T-cell (primary cell): ENCODE measurements at regions not wholly inside any gene's neighbourhood (a gene's known extent, or its start where the extent isn't known, plus 50 kb on each side); places are given as distances from the start of the nearest gene placed in this dataset.

Experiments
- ATAC-seq, 4 experiments: fragments of 200-7000 bp in 3 of 4; fragments of 150-1000 bp in 1 of 4; cut with Tn5 transposase; replicated peaks in 1 of 4; 1 replicate in 3 of 4; 2 replicates in 1 of 4; pipeline ENCODE4 v1.10.0; 2021; ENCODE audit warnings: moderate library complexity in 3 of 4, mild to moderate bottlenecking in 2 of 4, moderate number of reproducible peaks in 1 of 4
- CTCF ChIA-PET, 2 donors: fragments of 300-600 bp; sonication (Branson Sonifier 250); formaldehyde crosslinking; loops; one replicate each; lab custom pipeline; 2022; ENCODE audit warnings: antibody characterized with exemption in 2 of 2; lab: Charles Lee
- POLR2A ChIA-PET, 2 donors: fragments of 300-600 bp; sonication (Branson Sonifier 250); formaldehyde crosslinking; loops; one replicate each; lab custom pipeline; 2022; ENCODE audit warnings: antibody characterized with exemption in 2 of 2; lab: Charles Lee
- DNase-seq, 35 experiments: peaks; one replicate each; pipeline versions ENCODE4 v3.0.0 to v3.0.0-alpha.2; 2013 to 2023
- H3K27ac ChIP-seq: one replicate; pipeline ENCODE4 v1.5.1; 2013; ENCODE audit warnings: low read length
- H3K27me3 ChIP-seq, 2 experiments: replicated peaks in 1 of 2; 1 replicate in 1 of 2; 2 replicates in 1 of 2; pipeline versions ENCODE4 v1.6.1 to v1.7.0; 2013; ENCODE audit warnings: low read length in 1 of 2, mixed read lengths in 1 of 2; ENCODE audit not compliant: control insufficient read depth in 2 of 2, insufficient read depth in 2 of 2; ENCODE audit errors: extremely low read depth in 1 of 2
- H3K36me3 ChIP-seq, 2 donors: 1 replicate in 1 of 2; 2 replicates in 1 of 2; pipeline versions ENCODE4 v1.6.1 to v1.7.0; 2013; ENCODE audit warnings: low read length in 1 of 2; ENCODE audit not compliant: control insufficient read depth in 2 of 2, insufficient read depth in 1 of 2; ENCODE audit errors: extremely low read depth in 1 of 2
- H3K4me1 ChIP-seq, 2 experiments: 1 replicate in 1 of 2; 2 replicates in 1 of 2; pipeline versions ENCODE4 v1.6.1 to v1.7.0; 2013; ENCODE audit warnings: low read length in 2 of 2, mixed read lengths in 1 of 2; ENCODE audit not compliant: insufficient read depth in 2 of 2, control insufficient read depth in 1 of 2; ENCODE audit errors: extremely low read depth in 1 of 2
- H3K4me3 ChIP-seq, 2 donors: 1 replicate in 1 of 2; 2 replicates in 1 of 2; pipeline versions ENCODE4 v1.5.1 to v1.7.0; 2013; ENCODE audit warnings: mild to moderate bottlenecking in 2 of 2, low read length in 1 of 2, moderate library complexity in 1 of 2; ENCODE audit not compliant: control insufficient read depth in 1 of 2; ENCODE audit errors: extremely low read depth in 1 of 2
- H3K9me3 ChIP-seq: 2 replicates; pipeline ENCODE4 v1.7.0; 2013
- H3K27ac Mint-ChIP-seq, 2 donors: one replicate each; pipeline ENCODE4 v1.8.0; 2020 to 2021; ENCODE audit warnings: mild to moderate bottlenecking in 2 of 2, mixed read lengths in 2 of 2
- H3K27me3 Mint-ChIP-seq, 2 donors: one replicate each; pipeline ENCODE4 v1.8.0; 2021 to 2022; ENCODE audit warnings: mixed read lengths in 2 of 2
- H3K36me3 Mint-ChIP-seq: one replicate; pipeline ENCODE4 v1.8.0; 2021; ENCODE audit warnings: mixed read lengths
- H3K4me1 Mint-ChIP-seq, 3 donors: one replicate each; pipeline ENCODE4 v1.8.0; 2020 to 2022; ENCODE audit warnings: mixed read lengths in 3 of 3, mild to moderate bottlenecking in 1 of 3
- H3K4me3 Mint-ChIP-seq, 3 donors: one replicate each; pipeline ENCODE4 v1.8.0; 2020 to 2022; ENCODE audit warnings: mild to moderate bottlenecking in 3 of 3, mixed read lengths in 3 of 3, moderate library complexity in 3 of 3
- H3K9me3 Mint-ChIP-seq, 3 donors: one replicate each; pipeline ENCODE4 v1.8.0; 2020 to 2022; ENCODE audit warnings: mixed read lengths in 3 of 3
- WGBS: methylation state at CpG from one replicate; pipeline ENCODE4 v1.1.5; 2013; ENCODE audit warnings: missing lambda C conversion rate; ENCODE audit not compliant: insufficient coverage; 5-methylcytosine and 5-hydroxymethylcytosine counted together

DNA sequence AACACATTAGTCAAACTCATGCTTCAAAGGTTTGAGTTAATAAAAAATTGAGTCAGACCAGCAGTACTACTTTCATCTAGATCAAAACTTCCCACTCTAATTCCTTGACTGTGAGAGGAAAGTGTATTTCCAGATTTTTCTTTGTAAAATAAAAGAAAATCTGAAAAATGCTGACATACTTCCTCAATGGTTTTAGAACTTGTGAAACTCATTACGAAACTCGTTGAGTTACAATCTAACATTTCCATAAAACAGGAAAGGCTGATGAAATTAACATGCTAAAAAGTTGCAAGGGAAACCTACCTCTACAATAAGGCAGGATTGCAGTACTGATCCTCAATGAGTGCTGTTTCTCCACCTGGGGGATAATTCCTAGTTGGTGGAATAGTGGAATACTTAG lies 217.8 kb upstream of the HCCS start:
- no peak for DNase-seq
- Mint-ChIP-seq H3K27me3 (no peaks in the 10 kb centered on the region), H3K9me3 (peaks cover 0 to 4% (median 2%) of the 10 kb centered on the region in 3 donors), H3K27ac (no peak overlapping the region), H3K36me3 (no peaks in the 10 kb centered on the region), H3K4me3 (no peak overlapping the region), H3K4me1 (no peaks in the 10 kb centered on the region)
- POLR2A ChIA-PET = no interaction called here
- ATAC-seq = no peak
- CTCF ChIA-PET = no interaction called here
- H3K4me3 ChIP-seq = no peak overlapping the region
- no CpG with 5 or more reads among the region's 2 CpGs for WGBS
- H3K9me3 ChIP-seq = no peaks in the 10 kb centered on the region
- no peak overlapping the region for H3K27ac ChIP-seq
- H3K4me1 ChIP-seq = no peaks in the 10 kb centered on the region
- H3K36me3 ChIP-seq = no peaks in the 10 kb centered on the region
- H3K27me3 ChIP-seq = no peaks in the 10 kb centered on the region

DNA sequence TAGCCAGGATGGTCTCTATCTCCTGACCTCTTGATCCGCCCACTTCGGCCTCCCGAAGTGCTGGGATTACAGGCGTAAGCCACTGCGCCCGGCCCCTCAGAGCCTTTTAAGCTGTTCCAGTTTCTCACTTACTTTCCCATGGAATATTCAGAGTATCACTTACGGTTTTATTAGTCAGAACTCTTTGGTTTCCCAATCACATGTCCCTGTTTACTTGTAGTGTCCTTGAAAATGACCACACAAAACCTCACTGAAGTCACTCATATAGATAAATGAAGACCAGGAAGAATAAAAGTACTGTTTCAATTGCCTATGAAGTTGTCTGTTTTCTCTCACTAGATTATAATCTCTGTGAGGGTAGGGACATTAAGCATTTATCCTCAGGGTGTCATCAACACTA lies 217.2 kb upstream of the HCCS start:
- H3K4me1 Mint-ChIP-seq = no peaks in the 10 kb centered on the region
- no peak overlapping the region for H3K4me3 ChIP-seq
- H3K27ac ChIP-seq = no peak overlapping the region
- DNase-seq = no peak
- H3K27me3 Mint-ChIP-seq = no peaks in the 10 kb centered on the region
- H3K27me3 ChIP-seq = no peaks in the 10 kb centered on the region
- no peak overlapping the region for H3K27ac Mint-ChIP-seq
- H3K36me3 ChIP-seq = no peaks in the 10 kb centered on the region
- ATAC-seq = no peak
- H3K9me3 ChIP-seq = no peaks in the 10 kb centered on the region
- no peaks in the 10 kb centered on the region for H3K36me3 Mint-ChIP-seq
- no peak overlapping the region for H3K4me3 Mint-ChIP-seq
- no peaks in the 10 kb centered on the region for H3K4me1 ChIP-seq
- peaks cover 0 to 4% (median 2%) of the 10 kb centered on the region in 3 donors for H3K9me3 Mint-ChIP-seq
- WGBS = no CpG with 5 or more reads among the region's 7 CpGs
- ChIA-PET POLR2A (no interaction called here), CTCF (no interaction called here)

GRCh38 chrX:10897768-10898167 lies 213.4 kb upstream of the HCCS start:
- ChIA-PET POLR2A (no interaction called here), CTCF (no interaction called here)
- Histone ChIP-seq H3K27ac (no peak overlapping the region), H3K9me3 (no peaks in the 10 kb centered on the region), H3K27me3 (no peaks in the 10 kb centered on the region), H3K36me3 (no peaks in the 10 kb centered on the region), H3K4me3 (no peak overlapping the region), H3K4me1 (no peaks in the 10 kb centered on the region)
- ATAC-seq = no peak
- Mint-ChIP-seq H3K36me3 (no peaks in the 10 kb centered on the region), H3K27ac (no peak overlapping the region), H3K9me3 (peaks cover 0 to 4% (median 4%) of the 10 kb centered on the region in 3 donors), H3K27me3 (no peaks in the 10 kb centered on the region), H3K4me3 (no peak overlapping the region), H3K4me1 (no peaks in the 10 kb centered on the region)
- DNase-seq = no peak
- 100% methylated on average over 1 of the region's 9 CpGs for WGBS

- Histone ChIP-seq H3K27ac (no peak overlapping the region), H3K9me3 (no peaks in the 10 kb centered on the region), H3K27me3 (no peaks in the 10 kb centered on the region), H3K4me3 (no peak overlapping the region), H3K36me3 (no peaks in the 10 kb centered on the region), H3K4me1 (no peaks in the 10 kb centered on the region)
- WGBS = no CpG with 5 or more reads among the region's 4 CpGs
- ATAC-seq (no peak), DNase-seq (no peak)
- Mint-ChIP-seq H3K4me1 (no peaks in the 10 kb centered on the region), H3K9me3 (peaks cover 0 to 5% (median 2%) of the 10 kb centered on the region in 3 donors), H3K27ac (no peak overlapping the region), H3K27me3 (peaks cover 0 to 4% of the 10 kb centered on the region in 2 donors), H3K4me3 (no peak overlapping the region), H3K36me3 (no peaks in the 10 kb centered on the region)
- ChIA-PET POLR2A (no interaction called here), CTCF (no interaction called here)
These were observed 210.4 kb upstream of the HCCS start for GRCh38 chrX:10900585-10901289.

DNA sequence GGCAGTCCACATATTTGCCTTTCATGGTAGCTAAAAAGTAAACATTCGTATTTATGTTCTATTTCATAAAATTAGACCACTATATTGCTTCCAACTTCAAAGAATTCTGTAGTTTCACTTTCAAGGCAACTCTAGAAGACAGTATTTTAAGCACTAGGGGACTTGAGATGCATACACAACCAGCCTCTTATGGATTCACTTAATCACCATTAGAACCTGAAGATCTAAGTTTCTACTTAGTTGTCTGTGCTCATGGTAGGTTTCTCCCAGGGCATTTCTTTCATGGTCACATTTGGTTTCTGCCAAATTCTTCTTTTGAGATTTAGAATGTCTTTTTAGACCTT lies 209.9 kb upstream of the HCCS start:
- no peaks in the 10 kb centered on the region for H3K36me3 ChIP-seq
- no peak overlapping the region for H3K4me3 ChIP-seq
- H3K27me3 ChIP-seq = no peaks in the 10 kb centered on the region
- ChIA-PET POLR2A (no interaction called here), CTCF (no interaction called here)
- Mint-ChIP-seq H3K4me1 (no peaks in the 10 kb centered on the region), H3K27me3 (peaks cover 0 to 4% of the 10 kb centered on the region in 2 donors), H3K27ac (no peak overlapping the region), H3K9me3 (peaks cover 0 to 5% (median 2%) of the 10 kb centered on the region in 3 donors), H3K36me3 (no peaks in the 10 kb centered on the region), H3K4me3 (no peak overlapping the region)
- ATAC-seq (no peak), DNase-seq (no peak)
- H3K27ac ChIP-seq = no peak overlapping the region
- H3K9me3 ChIP-seq = no peaks in the 10 kb centered on the region
- H3K4me1 ChIP-seq = no peaks in the 10 kb centered on the region
- no CpG with 5 or more reads among the region's 1 CpG for WGBS

GRCh38 chrX:10902001-10902400 lies 209.1 kb upstream of the HCCS start:
- no peak overlapping the region for H3K27ac Mint-ChIP-seq
- no peaks in the 10 kb centered on the region for H3K9me3 ChIP-seq

GRCh38 chrX:10903523-10903922 lies 207.6 kb upstream of the HCCS start:
- Mint-ChIP-seq H3K9me3 (peaks cover 0 to 11% (median 5%) of the 10 kb centered on the region in 3 donors), H3K27me3 (peaks cover 0 to 4% of the 10 kb centered on the region in 2 donors), H3K27ac (no peak overlapping the region), H3K36me3 (no peaks in the 10 kb centered on the region), H3K4me3 (no peak overlapping the region), H3K4me1 (no peaks in the 10 kb centered on the region)
- H3K36me3 ChIP-seq = no peaks in the 10 kb centered on the region
- H3K27ac ChIP-seq = no peak overlapping the region
- ATAC-seq (no peak), DNase-seq (no peak)
- no peak overlapping the region for H3K4me3 ChIP-seq
- no peaks in the 10 kb centered on the region for H3K9me3 ChIP-seq
- H3K27me3 ChIP-seq = no peaks in the 10 kb centered on the region
- POLR2A ChIA-PET = no interaction called here
- CTCF ChIA-PET = no interaction called here
- H3K4me1 ChIP-seq = no peaks in the 10 kb centered on the region

More at GRCh38 chrX:10902001-10902400, 209.1 kb upstream of the HCCS start:
- no peak overlapping the region for H3K27ac ChIP-seq
- no peaks in the 10 kb centered on the region for H3K36me3 ChIP-seq
- ATAC-seq (no peak), DNase-seq (no peak)
- H3K4me3 Mint-ChIP-seq = no peak overlapping the region
- H3K9me3 Mint-ChIP-seq = peaks cover 0 to 5% (median 3%) of the 10 kb centered on the region in 3 donors
- no peaks in the 10 kb centered on the region for H3K4me1 Mint-ChIP-seq
- H3K27me3 ChIP-seq = no peaks in the 10 kb centered on the region
- no peak overlapping the region for H3K4me3 ChIP-seq
- WGBS = no CpG with 5 or more reads among the region's 2 CpGs
- ChIA-PET POLR2A (no interaction called here), CTCF (no interaction called here)
- H3K36me3 Mint-ChIP-seq = no peaks in the 10 kb centered on the region
- no peaks in the 10 kb centered on the region for H3K4me1 ChIP-seq
- H3K27me3 Mint-ChIP-seq = peaks cover 0 to 4% of the 10 kb centered on the region in 2 donors
